SK-N-SH (cell line): ENCODE measurements at regions not wholly inside any gene's neighbourhood (a gene's known extent, or its start where the extent isn't known, plus 50 kb on each side); places are given as distances from the start of the nearest gene placed in this dataset.

ENCODE experiments used
- CTCF ChIP-seq: fragments of 200-600 bp; sonication (generic); IDR thresholded peaks from 2 replicates; pipeline ENCODE4 v1.6.1; 2017; ENCODE audit warnings: antibody characterized with exemption, mild to moderate bottlenecking, moderate library complexity
- EP300 ChIP-seq, 2 experiments: IDR thresholded peaks; 2 replicates each; pipeline versions ENCODE4 v1.4.0 to v1.6.1; 2012; ENCODE audit warnings: borderline replicate concordance in 1 of 2, low read depth in 1 of 2, low read length in 1 of 2
- GATA2 ChIP-seq: sonication (generic); formaldehyde crosslinking; IDR thresholded peaks from 2 replicates; pipeline ENCODE4 v1.5.0; 2020; ENCODE audit warnings: mild to moderate bottlenecking, missing genetic modification reagents
- POLR2AphosphoS5 ChIP-seq: IDR thresholded peaks from 2 replicates; pipeline ENCODE4 v1.6.1; 2012; ENCODE audit warnings: low read depth, low read length

- TF ChIP-seq GATA2 (no peak), POLR2AphosphoS5 (no peak), CTCF (no peak), EP300 (IDR thresholded peaks at IDR 0.05; ENCODE audit: borderline replicate concordance in 1 of 2, low read depth in 1 of 2, low read length in 1 of 2) (no peak)
Measured at GRCh38 chr12:91604897-91605296, 422.3 kb upstream of the DCN start.
